Endothelial cell of umbilical vein (primary cell): ENCODE measurements at regions not wholly inside any gene's neighbourhood (a gene's known extent, or its start where the extent isn't known, plus 50 kb on each side); places are given as distances from the start of the nearest gene placed in this dataset.

Experiments
- BruUV-seq: library from RNA; stranded (reverse); fragments of 400-500 nt; replicated peaks from 2 replicates; lab custom pipeline; 2021; lab: Mats Ljungman, UMichigan
- CTCF ChIA-PET: fragments of 300-600, 350-600 bp; sonication (Branson Sonifier 250); formaldehyde crosslinking; loops from one replicate; lab custom pipeline; 2021; ENCODE audit warnings: antibody characterized with exemption, inconsistent platforms; lab: Charles Lee
- POLR2A ChIA-PET: fragments of 300-600, 350-600 bp; sonication (Branson Sonifier 250); formaldehyde crosslinking; loops from one replicate; lab custom pipeline; 2021; ENCODE audit warnings: antibody characterized with exemption, inconsistent platforms; lab: Charles Lee
- DNase-seq: peaks from one replicate; pipeline ENCODE4 v3.0.0-alpha.2; 2011; ENCODE audit warnings: low read depth, low spot score
- FAIRE-seq: peaks from 2 replicates; lab custom pipeline; 2011; peaks lifted over from hg19 to GRCh38; lab: Jason Lieb, UNC
- H2AFZ ChIP-seq: 2 replicates; pipeline ENCODE4 v1.6.0; 2012; ENCODE audit warnings: low read depth, low read length, control low read depth, inconsistent platforms
- H3K27ac ChIP-seq: 2 replicates; pipeline ENCODE4 v1.5.1; 2011; ENCODE audit warnings: low read depth, mild to moderate bottlenecking, control low read depth, low read length, moderate library complexity; ENCODE audit not compliant: insufficient read depth
- H3K27me3 ChIP-seq, 2 experiments: 2 replicates each; pipeline versions ENCODE4 v1.6.0 to v1.6.1; 2011; ENCODE audit warnings: low read length in 2 of 2, mixed read lengths in 1 of 2; ENCODE audit not compliant: control insufficient read depth in 2 of 2, insufficient read depth in 2 of 2
- H3K36me3 ChIP-seq, 2 experiments: 2 replicates in 1 of 2; 3 replicates in 1 of 2; pipeline ENCODE4 v1.5.1; 2011; ENCODE audit warnings: low read length in 2 of 2, mild to moderate bottlenecking in 1 of 2, moderate library complexity in 1 of 2; ENCODE audit not compliant: control insufficient read depth in 2 of 2, insufficient read depth in 2 of 2; ENCODE audit errors: extremely low read depth in 1 of 2
- H3K4me1 ChIP-seq: 3 replicates; pipeline ENCODE4 v1.5.1; 2011; ENCODE audit warnings: mild to moderate bottlenecking, low read length; ENCODE audit not compliant: control insufficient read depth, insufficient read depth; ENCODE audit errors: extremely low read depth
- H3K4me2 ChIP-seq: 2 replicates; pipeline ENCODE4 v1.6.1; 2011; ENCODE audit warnings: low read length, control low read depth, mixed read lengths; ENCODE audit not compliant: insufficient read depth
- H3K4me3 ChIP-seq, 3 experiments: fragments of 200-600 bp in 1 of 3; sonication (generic), shearing (Covaris generic) in 1 of 3; replicated peaks in 1 of 3; 2 replicates each; pipeline ENCODE4 v1.5.1; 2011 to 2016; ENCODE audit warnings: control low read depth in 3 of 3, low read length in 3 of 3, mild to moderate bottlenecking in 2 of 3, inconsistent platforms in 1 of 3, low read depth in 1 of 3, moderate library complexity in 1 of 3; ENCODE audit not compliant: insufficient read depth in 1 of 3
- H3K79me2 ChIP-seq: 2 replicates; pipeline ENCODE4 v1.6.0; 2012; ENCODE audit warnings: low read length, inconsistent platforms; ENCODE audit not compliant: control insufficient read depth, insufficient read depth
- H3K9ac ChIP-seq: replicated peaks from 2 replicates; pipeline ENCODE3; 2011; ENCODE audit warnings: low read length, control low read depth; ENCODE audit not compliant: insufficient read depth; ENCODE audit errors: extremely low read depth
- H3K9me1 ChIP-seq: replicated peaks from 3 replicates; pipeline ENCODE4 v1.6.0; 2011; ENCODE audit warnings: mild to moderate bottlenecking, low read length; ENCODE audit not compliant: control insufficient read depth, insufficient read depth; ENCODE audit errors: extremely low read depth
- H3K9me3 ChIP-seq: replicated peaks from 2 replicates; pipeline ENCODE4 v1.5.1; 2012; ENCODE audit warnings: low read length, inconsistent platforms; ENCODE audit not compliant: control insufficient read depth, insufficient read depth
- H4K20me1 ChIP-seq: replicated peaks from 2 replicates; pipeline ENCODE3; 2011; ENCODE audit warnings: mild to moderate bottlenecking, low read length; ENCODE audit not compliant: control insufficient read depth, insufficient read depth; ENCODE audit errors: extremely low read depth
- EZH2 ChIP-seq: IDR thresholded peaks from 2 replicates; pipeline ENCODE4 v1.6.1; 2012; ENCODE audit warnings: borderline replicate concordance, low read depth, mild to moderate bottlenecking, moderate library complexity, low read length, inconsistent platforms; ENCODE audit not compliant: severe bottlenecking
- FOS ChIP-seq: IDR thresholded peaks from 2 replicates; pipeline ENCODE4 v1.6.1; 2011; ENCODE audit warnings: mild to moderate bottlenecking, low read length, moderate library complexity, borderline replicate concordance; ENCODE audit not compliant: insufficient read depth
- GATA2 ChIP-seq: IDR thresholded peaks from 2 replicates; pipeline ENCODE4 v1.7.0; 2011; ENCODE audit warnings: low read depth, mild to moderate bottlenecking, moderate library complexity, mixed read lengths, low read length; ENCODE audit not compliant: insufficient read length, insufficient read depth
- JUN ChIP-seq: IDR thresholded peaks from 2 replicates; pipeline ENCODE4 v1.6.1; 2011; ENCODE audit warnings: borderline replicate concordance, low read depth; ENCODE audit not compliant: insufficient read length, insufficient read depth
- MYC ChIP-seq: IDR thresholded peaks from one replicate; pipeline ENCODE4 v1.6.1; 2011; ENCODE audit warnings: mild to moderate bottlenecking, low read depth, low read length
- POLR2A ChIP-seq: IDR thresholded peaks from 2 replicates; pipeline ENCODE4 v1.6.1; 2012; ENCODE audit warnings: low read depth, mild to moderate bottlenecking, control low read depth, low read length
- POLR2AphosphoS5 ChIP-seq: IDR thresholded peaks from 2 replicates; pipeline ENCODE4 v1.6.1; 2012; ENCODE audit warnings: low read depth, mild to moderate bottlenecking, control low read depth, low read length, moderate library complexity; ENCODE audit not compliant: insufficient read depth
- dilution Hi-C: fragments of 300-500 bp; cut with MboI; formaldehyde crosslinking; loops from one replicate; pipeline ENCODE4 v1.15.0; 2019; ENCODE audit warnings: low sequenced_read_pairs; ENCODE audit not compliant: extremely low pct_ligation_motif_present
- intact Hi-C: fragments of 100-400 bp; cut with micrococcal nuclease; formaldehyde crosslinking; loops from one replicate; pipeline ENCODE4 v1.10.0; 2022
- TF ChIP-seq, protein P1 (sequence below): IDR thresholded peaks from 2 replicates; pipeline ENCODE4 v1.6.1; 2011; ENCODE audit not compliant: insufficient read depth, insufficient read length
- TF ChIP-seq, protein P2 (sequence below), 2 donors: IDR thresholded peaks; 1 replicate in 1 of 2; 2 replicates in 1 of 2; pipeline ENCODE4 v1.5.1; 2011; ENCODE audit warnings: low read length in 2 of 2, mild to moderate bottlenecking in 2 of 2, moderate library complexity in 2 of 2, control low read depth in 1 of 2, inconsistent platforms in 1 of 2, low read depth in 1 of 2; ENCODE audit not compliant: insufficient read depth in 1 of 2; ENCODE audit errors: extremely low read depth in 1 of 2

DNA sequence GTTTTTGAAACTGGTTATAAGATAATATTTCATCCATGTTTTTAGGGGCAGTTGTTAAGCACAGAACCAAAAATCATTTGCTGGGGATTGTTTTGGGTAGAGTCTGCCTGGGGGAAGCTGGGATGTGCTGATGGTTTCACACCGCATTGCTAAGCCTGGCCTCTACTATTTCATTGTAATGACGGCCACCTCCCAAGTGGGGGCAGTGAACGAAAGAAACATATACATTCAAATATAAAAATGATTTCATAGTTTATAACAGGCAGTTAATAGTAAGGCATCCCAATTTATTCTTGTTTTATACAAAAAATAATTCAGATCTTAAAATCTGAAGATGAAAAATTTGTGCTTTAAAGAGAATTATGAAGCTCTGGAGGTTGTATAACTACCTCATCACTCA, 750.8 kb downstream of the REEP3 start:
- no peaks in the 10 kb centered on the region for H3K4me1 ChIP-seq
- H2AFZ ChIP-seq = no peak overlapping the region
- H3K9me1 ChIP-seq = no peaks in the 10 kb centered on the region
- ChIA-PET POLR2A (no interaction called here), CTCF (no interaction called here)
- FAIRE-seq (no peak), DNase-seq (no peak)
- H3K36me3 ChIP-seq = no peaks in the 10 kb centered on the region
- dilution Hi-C loops (no loop called here), intact Hi-C loops (no loop called here)
- H4K20me1 ChIP-seq = no peaks in the 10 kb centered on the region
- no peaks in the 10 kb centered on the region for H3K79me2 ChIP-seq
- H3K27ac ChIP-seq = no peak overlapping the region
- no peaks in the 10 kb centered on the region for H3K27me3 ChIP-seq
- H3K9me3 ChIP-seq = no peaks in the 10 kb centered on the region
- H3K4me3 ChIP-seq = no peak overlapping the region
- BruUV-seq = no TSS peak
- H3K4me2 ChIP-seq = no peak overlapping the region
- TF ChIP-seq, protein P1, sequence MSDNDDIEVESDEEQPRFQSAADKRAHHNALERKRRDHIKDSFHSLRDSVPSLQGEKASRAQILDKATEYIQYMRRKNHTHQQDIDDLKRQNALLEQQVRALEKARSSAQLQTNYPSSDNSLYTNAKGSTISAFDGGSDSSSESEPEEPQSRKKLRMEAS = no peak
- TF ChIP-seq GATA2 = no peak
- TF ChIP-seq FOS = no peak
- TF ChIP-seq JUN = no peak
- TF ChIP-seq, protein P2, sequence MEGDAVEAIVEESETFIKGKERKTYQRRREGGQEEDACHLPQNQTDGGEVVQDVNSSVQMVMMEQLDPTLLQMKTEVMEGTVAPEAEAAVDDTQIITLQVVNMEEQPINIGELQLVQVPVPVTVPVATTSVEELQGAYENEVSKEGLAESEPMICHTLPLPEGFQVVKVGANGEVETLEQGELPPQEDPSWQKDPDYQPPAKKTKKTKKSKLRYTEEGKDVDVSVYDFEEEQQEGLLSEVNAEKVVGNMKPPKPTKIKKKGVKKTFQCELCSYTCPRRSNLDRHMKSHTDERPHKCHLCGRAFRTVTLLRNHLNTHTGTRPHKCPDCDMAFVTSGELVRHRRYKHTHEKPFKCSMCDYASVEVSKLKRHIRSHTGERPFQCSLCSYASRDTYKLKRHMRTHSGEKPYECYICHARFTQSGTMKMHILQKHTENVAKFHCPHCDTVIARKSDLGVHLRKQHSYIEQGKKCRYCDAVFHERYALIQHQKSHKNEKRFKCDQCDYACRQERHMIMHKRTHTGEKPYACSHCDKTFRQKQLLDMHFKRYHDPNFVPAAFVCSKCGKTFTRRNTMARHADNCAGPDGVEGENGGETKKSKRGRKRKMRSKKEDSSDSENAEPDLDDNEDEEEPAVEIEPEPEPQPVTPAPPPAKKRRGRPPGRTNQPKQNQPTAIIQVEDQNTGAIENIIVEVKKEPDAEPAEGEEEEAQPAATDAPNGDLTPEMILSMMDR (IDR thresholded peaks at IDR 0.05; ENCODE audit: extremely low read depth in 1 of 2, insufficient read depth in 1 of 2, low read depth in 1 of 2, low read length in 2 of 2) = no peak
- TF ChIP-seq EZH2 = no peak
- no peak for TF ChIP-seq MYC
- TF ChIP-seq POLR2AphosphoS5 = no peak
- no peak for TF ChIP-seq POLR2A
- H3K9ac ChIP-seq = no peak overlapping the region
